Esophagus squamous epithelium (tissue), 4 donors: ENCODE measurements at regions not wholly inside any gene's neighbourhood (a gene's known extent, or its start where the extent isn't known, plus 50 kb on each side); places are given as distances from the start of the nearest gene placed in this dataset.

Experiments used
- CTCF ChIP-seq, 6 experiments: fragments of 450-650 bp in 4 of 6; fragments of 200-600 bp in 2 of 6; sonication (generic) in 2 of 6; IDR thresholded peaks; one replicate each; pipeline ENCODE4 v1.5.1; 2016 to 2019; ENCODE audit warnings: antibody characterized with exemption in 6 of 6, mild to moderate bottlenecking in 4 of 6, moderate library complexity in 4 of 6
- POLR2A ChIP-seq, 4 donors: fragments of 450-650 bp; IDR thresholded peaks; one replicate each; pipeline ENCODE4 v1.6.1; 2017; ENCODE audit warnings: antibody characterized with exemption in 4 of 4, mild to moderate bottlenecking in 4 of 4, moderate library complexity in 3 of 4

DNA sequence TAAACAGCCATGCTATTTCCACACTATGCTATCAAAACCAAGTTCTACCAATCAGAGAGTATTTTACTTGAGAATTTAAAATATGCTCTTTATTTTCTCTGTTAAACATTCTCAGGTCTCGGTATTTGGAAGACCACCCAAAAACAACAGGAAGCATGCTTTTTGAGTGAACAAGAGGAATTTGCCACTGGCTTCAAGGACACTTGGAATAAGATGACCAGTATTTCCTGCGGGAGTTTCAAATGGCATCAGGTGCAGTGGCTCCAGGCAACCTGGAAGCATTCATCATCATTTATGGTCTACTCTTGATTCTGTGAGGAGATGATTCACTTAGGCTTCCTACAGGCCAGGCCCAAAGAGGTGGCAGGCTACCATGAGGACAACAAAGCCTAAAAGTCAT, 305.7 kb upstream of the ATP11B start:
- TF ChIP-seq CTCF (IDR thresholded peaks at IDR 0.05) (no peak), POLR2A (IDR thresholded peaks at IDR 0.05) (no peak)
